ENCODE measurements at regions not wholly inside any gene's neighbourhood (a gene's known extent, or its start where the extent isn't known, plus 50 kb on each side); places are given as distances from the start of the nearest gene placed in this dataset.
"Not testable (repeated sequence)": the region's sequence is repeated elsewhere in the genome, so short reads cannot be mapped to it uniquely, and the experiment has no call there.

DNA sequence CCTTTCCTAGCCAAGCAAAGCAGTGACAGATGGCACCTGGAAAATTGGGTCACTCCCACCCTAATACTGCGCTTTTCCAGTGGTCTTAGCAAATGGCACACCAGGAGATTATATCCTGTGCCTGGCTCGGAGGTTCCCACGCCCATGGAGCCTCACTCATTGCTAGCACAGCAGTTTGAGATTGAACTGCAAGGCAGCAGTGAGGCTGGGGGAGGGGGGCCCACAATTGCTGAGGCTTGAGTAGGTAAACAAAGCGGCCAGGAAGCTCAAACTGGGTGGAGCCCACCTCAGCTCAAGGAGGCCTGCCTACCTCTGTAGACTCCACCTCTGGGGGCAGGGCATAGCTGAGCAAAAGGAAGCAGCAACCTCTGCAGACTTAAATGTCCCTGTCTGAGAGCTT, 635.0 kb downstream of the C12orf50 start:
- DNase-seq = not testable (repeated sequence)

DNA sequence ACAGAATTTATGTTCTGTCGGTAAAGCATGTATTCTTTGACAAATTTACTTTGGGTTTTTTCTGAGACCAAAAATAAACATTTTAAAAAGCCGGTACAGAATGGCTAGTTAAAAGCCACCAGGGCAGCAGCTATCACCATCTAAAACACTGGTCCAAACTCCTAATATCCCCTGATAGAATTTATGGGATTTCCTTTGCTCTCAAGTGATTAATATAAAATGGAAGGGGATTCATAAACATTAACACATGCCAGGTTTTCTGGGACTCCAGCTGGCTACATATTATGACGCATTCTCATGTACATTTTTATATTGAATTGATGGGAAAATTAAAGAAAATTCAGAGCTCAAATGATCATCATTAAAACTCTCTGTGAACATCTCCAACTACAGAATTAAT, 640.8 kb downstream of the C12orf50 start:
- no peak for DNase-seq

DNA sequence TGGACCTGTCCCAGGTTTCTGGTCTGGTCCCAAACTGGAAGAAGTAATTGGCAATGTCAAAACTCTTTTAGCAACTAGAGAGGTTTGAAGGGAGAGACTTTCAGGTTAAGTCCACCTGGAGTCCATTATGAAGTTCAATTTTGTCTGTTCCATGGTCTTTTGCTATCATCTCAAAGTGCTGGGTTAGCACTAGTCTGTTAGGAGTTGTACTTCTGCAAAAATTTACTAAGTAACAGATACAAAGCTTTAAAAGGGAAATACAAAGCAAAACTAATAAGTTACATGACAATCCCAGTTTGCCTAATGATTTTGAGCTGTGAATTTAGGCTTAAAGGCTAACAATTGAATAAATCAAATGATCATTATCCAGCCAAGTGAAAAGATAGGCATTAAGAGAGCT, 643.9 kb downstream of the C12orf50 start:
- no peak for DNase-seq

DNA sequence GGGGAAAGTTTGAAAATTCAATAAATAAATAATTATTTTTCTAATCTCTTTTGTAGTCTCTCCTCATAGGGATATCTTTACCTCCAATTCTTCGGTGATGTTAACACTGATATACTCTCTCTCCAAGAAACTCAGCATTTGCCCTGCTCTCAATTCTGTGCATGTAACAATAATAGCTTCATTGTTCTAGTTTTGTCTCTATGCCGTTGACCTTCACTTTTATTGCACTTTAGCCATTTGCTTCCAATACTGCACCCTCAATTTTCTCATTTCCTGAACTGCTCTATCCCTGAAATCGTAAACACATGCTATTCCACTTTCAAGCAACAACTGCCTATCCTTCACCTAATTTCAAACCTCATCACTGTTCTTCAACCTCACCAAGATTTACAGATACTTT, 645.0 kb downstream of the C12orf50 start:
- no peak for DNase-seq

DNA sequence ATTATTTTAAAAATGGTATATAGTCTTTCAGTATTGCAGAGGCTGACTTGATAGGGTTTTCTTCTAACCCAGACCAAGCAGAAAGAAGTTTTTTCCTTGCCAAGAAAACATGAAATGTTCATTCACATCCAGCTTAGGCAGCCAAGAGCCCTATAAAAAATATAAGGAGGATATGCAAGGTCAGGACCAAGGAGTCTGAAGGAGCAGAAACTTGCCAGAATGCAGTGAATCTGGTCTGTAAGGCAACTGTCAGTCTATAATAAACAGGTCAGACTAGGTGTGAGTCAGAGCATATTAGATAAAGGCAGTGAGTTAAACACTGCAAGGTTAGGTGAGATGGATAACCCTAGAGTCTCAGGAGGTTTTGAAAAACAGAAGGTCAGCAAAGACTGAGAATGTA, 645.5 kb downstream of the C12orf50 start:
- peak; percentile 6 for DNase-seq

DNA sequence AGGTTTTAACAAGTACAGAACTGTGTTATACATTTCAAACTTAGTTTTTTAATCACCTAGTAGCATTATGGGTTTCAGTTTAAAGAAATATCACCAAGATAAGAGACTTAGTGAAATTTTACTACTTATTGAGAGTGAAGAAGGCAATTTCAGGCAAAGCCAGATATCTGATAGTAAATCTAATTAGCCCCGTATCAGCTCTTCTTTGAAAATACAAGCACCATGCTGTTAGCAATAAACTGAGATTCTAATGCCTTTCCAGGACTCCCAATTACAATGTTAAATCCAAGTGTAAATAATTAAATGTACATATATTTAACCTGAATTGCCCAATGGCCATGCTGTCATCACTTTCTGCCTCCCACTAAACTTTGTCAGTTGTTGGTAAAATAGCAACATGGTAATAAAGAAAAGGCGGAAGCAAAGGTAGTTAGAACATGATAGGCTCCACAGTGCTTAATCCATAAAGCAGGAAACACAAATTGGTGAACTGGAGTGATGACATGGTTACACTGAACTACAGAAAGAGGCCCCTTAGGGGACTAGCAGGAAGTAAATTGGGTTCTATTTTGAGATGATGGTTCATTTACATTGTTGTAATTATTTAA, 646.1 kb downstream of the C12orf50 start:
- DNase-seq = no peak

DNA sequence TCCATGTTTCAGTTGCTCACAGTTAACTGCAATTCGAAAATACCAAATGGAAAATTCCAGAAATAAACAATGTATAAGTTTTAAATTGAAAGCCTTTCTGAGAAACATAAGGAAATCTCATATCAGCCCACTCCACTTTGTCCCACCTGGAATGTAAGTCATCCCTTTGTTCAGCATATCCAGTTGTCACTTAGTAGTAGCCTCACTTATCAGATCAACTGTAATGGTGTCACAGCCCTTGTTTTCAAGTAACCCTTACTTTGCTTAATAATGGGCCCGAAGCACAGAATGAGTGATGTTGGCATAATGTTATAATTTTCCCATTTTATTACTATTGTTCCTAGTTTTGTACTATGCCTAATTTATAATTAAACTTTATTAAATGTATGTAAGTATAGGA, 646.8 kb downstream of the C12orf50 start:
- DNase-seq = peak; percentile 62

DNA sequence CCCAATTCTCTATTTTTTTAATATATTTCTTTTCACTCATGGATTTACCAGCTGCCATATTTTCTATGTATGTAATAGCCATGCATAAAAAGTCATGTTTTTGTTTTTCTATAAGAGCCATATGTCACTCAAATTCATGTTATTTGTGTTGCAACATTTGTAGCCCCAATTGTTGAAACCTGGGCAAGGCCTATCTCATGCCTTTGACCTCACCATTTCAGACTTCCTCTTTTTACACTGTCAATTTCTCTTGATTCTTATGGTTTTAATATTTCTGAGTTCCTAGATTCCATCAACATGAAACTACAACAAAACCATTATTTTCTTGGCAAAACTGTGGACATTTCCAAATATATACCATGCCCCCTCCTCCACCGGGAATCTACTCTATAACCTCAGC, 647.5 kb downstream of the C12orf50 start:
- no peak for DNase-seq

DNA sequence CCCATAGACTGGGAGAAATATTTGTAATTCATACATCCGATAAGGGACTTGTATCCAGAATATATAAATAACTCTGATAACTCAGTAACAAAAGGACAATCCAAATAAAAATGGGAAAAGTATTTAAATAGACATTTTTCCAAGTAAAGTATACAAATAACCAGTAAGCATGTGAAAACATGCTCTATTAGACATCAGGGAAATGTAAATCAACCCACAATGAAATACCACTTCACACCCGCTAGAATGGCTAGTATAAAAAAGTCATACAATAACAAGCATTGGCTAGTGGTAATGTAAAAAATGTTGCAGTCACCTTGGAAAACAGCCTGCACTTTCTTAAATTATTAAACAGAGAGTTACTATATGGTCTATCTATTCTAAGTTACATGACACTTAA, 650.7 kb downstream of the C12orf50 start:
- DNase-seq = no peak

DNA sequence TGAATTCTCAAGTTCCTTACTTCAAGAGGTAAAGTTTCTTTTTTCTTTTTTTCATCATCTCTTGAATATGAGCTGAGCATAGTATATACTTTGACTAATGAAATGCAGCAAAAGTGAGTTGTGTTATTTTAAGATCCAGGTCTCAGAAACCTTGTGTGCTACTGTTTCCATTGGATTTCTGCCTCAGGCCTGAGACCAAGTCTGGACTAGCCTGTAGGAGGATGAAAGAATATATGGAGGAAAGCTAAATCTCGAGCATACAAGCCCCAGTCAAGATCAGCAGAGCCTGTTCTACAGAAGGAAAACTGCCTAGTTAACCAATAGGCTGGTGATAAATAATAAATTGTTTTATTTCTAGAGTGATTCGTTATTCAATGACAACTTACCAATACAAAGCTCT, 652.5 kb downstream of the C12orf50 start:
- no peak for DNase-seq

DNA sequence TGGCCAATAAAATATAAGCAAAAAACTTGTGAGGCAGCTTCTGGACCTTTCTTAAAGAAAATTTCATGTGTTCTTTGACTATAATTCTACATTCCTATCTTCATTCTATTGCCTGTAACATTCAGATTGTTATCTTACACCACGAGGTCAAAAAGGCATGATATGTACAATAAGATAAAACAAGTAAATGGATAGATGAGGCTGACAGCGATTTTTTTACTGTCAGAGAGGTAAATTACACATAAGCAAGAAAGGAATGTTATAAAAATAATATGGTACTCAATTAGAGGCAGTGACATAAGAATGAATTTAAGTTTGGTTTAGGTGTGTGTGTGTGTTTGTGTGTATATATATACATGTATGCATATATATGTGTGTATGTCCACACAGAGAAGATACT, 660.0 kb downstream of the C12orf50 start:
- DNase-seq = no peak

DNA sequence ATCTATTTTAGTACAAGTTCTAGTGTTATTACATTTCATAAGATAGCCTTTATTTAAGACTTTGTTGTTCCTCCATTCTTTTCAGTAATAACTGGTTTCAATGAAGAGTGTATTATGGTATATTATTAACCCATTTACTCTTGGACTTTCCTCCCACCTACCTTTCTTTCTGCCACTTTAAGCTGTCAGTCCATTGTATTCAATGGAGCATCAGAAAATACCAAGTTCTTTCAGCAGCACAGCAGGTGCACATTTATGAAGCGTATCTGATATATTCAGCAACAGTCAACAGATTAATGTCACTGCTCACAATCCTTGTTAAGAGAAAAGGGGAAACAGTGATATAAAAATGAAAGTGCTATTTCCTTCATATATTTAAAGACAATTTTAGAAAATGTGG, 660.9 kb downstream of the C12orf50 start:
- peak; percentile 83 for DNase-seq

DNA sequence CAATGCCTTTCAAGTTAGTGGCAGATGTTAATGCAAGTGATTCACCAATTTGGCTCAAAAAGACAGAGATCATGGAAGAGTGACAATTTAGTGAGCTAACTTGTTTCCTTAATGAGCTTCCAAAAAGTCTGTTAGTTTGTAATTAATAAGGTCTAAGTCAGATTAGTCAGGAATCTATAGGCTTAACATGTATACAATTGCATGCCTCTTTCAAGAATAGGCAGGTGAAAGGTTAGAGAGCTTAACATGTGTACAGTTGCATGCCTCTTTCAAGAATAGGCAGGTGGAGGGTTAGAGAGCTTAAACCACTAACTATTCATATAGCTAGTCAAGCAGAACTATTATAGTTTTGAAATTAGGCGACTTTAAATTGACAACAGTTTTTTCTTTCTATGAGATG, 663.8 kb downstream of the C12orf50 start:
- no peak for DNase-seq

DNA sequence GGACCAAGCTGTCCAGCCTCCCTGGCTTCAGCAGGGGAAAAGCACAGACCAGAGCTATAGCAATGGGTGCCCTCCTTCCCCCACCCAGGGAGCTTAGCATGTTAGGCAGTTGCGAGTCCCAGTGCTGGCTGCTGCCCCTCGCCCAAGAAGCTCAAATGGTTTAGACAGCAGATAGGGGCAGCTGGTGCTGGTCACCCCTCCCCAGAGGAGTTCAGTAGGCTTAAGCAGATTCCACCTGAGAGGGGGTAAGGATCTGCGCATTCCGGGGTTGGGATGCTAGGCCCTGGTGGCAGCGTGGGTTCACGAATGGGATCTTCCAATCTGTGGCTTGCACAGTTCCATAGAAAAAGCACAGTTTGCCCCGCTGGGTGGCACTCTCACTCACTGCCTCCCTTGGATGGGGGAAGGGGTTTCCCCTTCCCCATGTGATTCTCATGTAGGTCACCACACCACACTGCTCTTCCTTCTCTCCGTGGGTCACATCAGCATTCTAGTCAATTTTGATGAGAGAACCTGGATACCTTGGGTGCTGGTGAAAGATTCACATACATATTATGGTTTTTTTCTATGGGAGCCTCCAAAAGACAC, 665.6 kb downstream of the C12orf50 start:
- DNase-seq = no peak

DNA sequence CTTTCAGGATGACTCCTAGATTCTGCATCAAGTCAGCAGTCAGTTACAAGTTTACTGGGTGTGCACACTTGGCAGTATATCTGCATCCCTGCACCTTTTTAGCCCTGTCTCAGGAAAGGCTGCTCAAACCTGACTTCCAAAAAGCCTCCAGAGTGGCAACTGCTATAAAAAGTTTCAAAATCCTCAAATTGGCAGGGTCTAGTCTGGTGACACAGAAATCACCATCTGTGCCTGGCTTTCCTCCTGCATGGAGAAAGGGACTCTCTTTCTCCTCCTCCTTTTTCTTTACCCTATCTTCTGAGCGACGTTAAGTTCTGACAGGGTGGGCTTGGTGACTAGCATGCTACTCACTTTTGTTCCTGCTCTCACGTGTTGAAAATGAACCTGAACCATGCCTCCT, 679.5 kb downstream of the C12orf50 start:
- no peak for DNase-seq

DNA sequence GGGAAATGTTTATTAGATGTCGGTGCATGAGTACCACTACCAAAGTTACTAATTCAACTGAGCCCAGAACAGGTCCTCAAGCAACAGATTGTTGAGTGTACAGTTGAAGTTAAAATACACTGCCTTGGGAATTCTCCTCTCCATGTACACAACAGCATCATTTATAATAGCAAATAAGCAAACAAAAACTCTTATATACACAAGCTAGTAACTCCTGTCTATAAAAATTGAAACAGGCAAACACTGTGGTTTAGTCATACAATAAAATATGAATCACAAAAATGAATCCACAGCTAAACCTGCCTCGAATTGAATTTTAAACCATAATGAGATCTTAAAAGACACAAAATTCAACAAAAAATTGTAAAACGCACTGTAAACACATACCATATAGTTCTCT, 681.1 kb downstream of the C12orf50 start:
- no peak for DNase-seq

DNA sequence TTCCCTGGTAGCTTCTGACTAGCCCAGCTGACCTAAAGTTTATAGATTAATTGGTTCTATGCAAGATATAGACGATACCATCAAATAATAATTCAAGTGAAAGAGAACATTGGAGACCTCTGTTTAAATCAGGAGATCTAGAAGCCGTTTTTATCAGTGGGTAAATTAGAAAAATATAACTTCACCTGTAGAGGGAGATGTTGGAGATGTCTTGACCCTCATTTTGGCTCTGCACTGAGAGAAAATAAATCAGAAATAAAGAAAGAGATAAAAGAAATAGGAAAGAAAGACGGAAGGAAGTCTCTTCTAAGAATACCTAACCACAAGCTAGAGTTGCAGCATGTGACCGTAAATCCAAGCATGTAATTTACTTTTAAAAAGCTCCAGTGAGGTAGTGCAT, 684.5 kb downstream of the C12orf50 start:
- no peak for DNase-seq

DNA sequence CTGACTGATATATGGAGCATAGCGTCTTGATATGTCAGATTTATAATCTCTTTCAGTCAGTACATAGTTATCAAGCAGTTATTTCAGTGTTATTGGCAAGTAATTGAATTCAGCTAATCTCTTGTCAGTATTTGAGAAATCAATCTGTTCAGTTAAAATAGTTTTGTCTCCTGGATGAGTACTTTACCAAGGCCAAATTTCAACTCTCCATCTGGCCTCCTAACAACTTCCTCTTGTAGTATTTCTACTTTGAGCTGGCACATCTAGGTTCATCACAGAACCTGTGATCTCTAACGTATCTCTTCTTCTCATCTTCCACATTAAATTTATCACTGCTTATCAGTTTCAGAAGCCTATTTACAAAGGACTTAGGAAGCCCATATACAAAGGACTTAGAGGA, 690.5 kb downstream of the C12orf50 start:
- DNase-seq = no peak

DNA sequence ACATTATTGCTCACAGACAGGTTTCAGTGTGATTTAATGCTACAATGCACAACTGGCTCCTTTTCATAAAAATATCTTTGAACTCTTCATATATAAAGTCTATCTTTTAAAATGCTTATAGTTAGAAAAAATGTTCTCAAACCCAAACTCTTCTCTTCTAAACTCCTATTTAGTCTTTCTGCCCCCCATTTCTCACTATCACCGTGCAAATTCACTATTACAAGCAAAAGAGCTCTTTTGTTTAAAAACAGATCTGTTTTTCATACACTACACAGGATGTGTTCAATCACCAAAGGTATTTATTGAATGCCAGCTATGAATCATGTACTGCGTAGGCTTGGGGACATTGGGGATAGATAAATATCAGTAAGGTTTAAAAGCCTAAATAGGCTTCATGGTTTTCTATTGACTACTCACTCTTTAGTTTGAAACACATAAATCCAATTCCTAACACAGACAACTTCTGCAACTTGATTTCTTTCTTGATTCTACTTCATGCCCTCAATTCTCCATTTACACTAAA, 692.3 kb downstream of the C12orf50 start:
- DNase-seq = no peak

DNA sequence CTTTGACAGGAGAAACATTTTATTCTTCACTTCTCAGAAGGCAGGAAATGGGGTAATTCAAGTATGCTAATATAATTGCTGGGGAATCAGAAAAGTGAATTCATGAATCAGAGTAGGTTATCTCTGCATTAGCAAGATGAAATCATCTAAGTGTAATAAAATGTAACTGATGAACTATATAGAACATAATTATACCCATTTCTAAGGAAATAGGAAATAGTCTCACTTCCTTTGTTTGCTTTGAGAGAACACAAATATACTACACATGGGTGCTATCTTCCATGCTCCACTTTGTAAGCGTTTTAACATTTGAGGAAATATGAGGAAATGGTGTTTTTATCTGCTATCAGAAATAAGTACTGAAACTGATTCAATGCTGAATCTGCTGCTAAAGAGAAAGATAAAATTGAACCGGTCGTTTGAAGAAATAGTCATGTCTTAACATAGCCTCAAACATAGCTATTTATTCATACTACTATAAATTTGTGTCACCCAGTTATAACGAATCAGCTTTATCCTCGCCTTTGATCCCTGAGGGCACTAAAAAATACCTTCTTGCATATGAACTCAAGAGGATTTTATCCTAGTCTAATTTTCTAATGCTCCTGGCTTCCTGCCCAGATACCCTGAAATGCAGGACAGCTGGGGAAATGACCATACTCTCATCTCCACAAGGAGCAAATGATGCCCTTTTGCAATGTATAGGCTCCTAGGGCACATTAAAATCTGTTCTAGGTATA, 696.0 kb downstream of the C12orf50 start:
- peak; percentile 7 for DNase-seq

DNA sequence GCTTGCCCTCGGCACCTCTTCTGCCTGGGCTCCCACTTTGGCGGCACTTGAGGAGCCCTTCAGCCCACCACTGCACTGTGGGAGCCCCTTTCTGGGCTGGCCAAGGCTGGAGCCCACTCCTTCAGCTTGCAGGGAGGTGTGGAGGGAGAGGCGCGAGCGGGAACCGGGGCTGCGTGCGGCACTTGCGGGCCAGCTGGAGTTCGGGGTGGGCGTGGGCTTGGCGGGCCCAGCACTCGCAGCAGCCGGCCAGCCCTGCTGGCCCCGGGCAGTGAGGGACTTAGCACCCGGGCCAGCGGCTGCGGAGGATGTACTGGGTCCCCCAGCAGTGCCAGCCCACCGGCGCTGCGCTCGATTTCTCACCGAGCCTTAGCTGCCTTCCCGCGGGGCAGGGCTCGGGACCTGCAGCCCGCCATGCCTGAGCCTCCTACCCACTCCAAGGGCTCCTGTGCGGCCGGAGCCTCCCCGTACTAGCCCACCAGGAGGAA, 699.1 kb downstream of the C12orf50 start:
- DNase-seq = not testable (repeated sequence)

DNA sequence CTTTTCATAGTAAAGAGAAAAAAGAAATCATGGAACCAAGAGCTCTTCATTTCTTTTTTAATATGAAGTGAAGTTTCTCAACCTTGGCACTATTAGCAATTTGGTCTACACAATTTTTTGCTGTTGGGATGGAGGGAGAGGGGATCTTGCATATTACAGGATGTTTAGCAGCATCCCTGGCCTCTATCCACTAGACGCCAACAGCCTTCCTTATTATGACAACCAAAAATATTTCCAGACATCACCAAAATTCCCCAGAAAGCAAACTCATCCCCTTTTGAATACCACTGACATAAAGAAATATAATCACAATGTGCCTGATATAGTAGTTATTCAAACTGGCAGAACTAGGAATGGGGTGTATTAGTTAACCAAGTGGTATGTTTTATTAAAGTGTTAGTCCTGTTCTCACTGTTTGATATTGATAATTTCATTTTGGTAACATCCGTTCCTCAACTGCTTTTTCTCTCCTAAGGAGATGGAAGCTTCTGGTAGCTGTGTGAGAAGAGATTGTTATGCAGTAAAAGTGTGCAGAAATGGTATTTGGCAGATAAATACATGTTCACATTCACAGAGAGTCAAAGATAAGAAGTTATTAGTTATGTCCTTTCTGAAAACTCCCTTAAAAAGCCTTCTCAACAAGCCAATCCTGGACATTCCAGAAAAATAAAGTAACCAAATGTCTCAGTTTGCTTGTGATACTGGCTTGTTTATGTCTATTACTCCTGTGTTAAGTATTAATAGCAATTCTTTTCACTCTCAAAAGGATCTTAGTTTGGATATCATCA, 699.9 kb downstream of the C12orf50 start:
- DNase-seq = no peak

DNA sequence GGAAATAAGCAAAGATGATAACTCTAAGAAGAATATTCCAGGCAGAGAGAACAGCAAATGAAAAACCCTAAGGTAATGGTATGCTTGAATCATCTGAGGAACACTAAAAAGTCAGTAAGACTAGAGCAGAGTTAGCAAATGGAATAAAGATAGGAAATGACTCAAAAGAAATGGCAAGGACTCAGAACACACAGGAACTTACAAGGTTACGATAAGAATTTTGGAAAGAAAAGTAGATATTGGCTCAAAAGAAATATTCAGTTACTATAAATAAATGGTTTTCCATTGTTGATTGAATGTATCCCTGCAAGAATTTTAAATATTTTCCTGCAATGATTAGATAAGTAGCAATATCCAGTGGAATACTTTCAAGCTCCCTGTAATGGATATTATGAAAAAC, 705.8 kb downstream of the C12orf50 start:
- no peak for DNase-seq
